DMS79 (cell line): ENCODE measurements at regions not wholly inside any gene's neighbourhood (a gene's known extent, or its start where the extent isn't known, plus 50 kb on each side); places are given as distances from the start of the nearest gene placed in this dataset.
A peak's percentile ranks its signal among the peaks of the same experiment; 100 is the strongest.

ENCODE experiments used
- DNase-seq: peaks from one replicate; lab custom pipeline; 2025; lab: John Stamatoyannopoulos, UW

DNA sequence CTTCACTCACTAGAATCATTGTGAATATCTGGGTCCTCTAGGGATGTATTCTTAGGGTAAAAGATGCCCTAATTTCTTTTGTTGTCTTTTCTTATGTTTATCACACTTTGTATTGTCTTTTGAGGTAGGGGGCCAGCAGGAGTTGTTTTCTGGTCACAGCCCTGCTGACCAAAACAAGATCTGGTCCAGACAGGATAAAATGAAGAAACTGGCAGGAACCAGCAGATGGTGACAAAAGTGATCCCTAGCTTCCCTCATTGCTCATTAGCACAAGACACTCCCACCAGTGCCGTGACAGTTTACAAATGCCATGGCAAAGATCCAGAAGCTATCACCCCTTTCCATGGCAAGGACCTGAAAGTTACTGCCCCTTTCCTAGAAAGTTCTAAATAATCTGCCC is 81.7 kb upstream of the CCDC85A start:
- DNase-seq, result no peak

DNA sequence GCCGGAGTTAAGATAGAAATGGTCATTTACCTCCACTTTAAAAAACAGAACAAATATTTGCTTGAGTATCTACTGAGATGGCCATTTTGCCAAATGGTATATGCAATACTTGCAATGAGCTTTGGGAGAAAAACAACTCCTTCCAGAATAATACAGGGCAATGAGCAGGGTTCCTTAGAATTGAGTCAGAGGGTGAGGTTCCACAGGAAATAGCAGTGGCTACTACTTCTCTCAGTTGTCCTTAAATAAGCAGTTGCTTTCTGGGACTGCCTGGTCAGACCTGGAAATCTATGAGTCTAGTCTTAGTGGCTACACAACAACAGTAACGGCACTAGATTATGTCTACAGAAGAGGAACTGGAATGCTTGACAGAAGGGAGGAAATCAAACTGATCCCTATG is 80.9 kb upstream of the CCDC85A start:
- no peak for DNase-seq

DNA sequence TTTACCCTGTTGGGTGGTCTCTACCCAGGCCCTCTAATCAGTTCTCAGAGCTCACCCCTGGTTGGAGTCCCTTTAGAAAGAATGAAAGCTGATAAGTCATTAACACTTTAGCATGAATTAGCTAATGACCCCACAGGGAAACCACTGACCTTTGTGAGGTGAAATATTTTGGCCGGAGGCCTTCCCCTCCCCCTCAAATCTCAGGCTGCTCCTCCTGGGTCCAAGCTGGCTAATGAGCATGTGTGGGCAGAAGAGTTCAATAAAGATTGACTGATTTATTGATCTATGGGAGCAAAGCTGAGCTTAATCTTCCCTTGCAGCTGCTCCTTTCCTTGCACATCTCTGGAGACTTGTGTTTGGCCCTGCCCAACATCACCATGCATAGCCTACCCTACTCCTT is 78.8 kb upstream of the CCDC85A start:
- DNase-seq, result no peak

DNA sequence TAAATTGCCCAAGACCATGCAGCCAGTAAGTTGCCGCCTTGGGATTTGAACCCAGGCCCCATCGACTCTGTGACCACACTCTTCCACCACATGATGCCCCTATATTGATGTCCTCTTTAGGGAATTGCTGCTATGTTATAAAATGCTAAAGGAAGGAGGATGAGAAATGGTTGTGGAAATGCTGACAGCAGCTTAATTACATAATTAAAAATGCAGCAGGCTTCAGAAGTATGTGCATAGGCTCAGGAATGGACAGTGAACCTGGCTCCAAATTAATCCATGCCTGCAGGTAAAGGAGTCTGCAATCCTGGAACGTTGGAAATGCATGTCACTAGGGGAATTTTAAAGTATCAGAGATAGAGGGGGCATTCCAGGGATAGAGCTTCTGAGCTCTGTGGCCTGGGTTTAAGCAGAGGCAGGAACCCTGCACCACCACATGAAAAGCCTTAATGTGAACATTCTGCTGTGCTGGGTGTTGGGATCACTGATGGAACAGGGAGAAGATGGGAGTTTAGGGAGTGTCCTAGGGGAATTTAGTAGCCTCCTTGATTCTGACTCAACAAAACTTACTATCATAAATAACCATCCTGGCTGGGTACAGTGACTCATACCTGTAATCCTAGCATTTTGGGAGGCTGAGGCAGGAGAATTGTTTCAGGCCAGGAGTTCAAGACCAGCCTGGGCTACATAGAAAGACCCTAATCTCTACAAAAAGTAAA is 76.1 kb upstream of the CCDC85A start:
- no peak for DNase-seq

DNA sequence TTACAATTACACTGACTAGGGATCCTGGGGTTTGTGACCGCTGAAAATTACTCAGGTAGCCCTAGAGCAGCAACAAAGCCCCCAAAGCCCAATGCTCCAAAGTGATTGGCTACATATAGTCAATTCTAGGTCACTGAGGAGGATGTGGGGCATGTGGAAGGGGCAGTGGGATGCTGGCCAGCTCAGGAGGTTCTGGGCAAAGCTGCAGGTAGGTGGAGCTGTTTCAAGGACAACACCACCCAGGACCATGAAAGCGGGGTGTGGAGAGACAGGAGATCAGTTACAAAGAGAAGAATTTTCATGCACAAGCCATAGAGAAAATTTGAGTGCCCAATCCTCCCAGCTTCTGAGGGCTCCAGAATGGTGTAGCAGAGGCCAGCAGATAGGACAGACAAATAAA is 75.0 kb upstream of the CCDC85A start:
- DNase-seq, result no peak

- no peak for DNase-seq
Observed at GRCh38 chr2:56109994-56110393, 73.8 kb upstream of the CCDC85A start.

GRCh38 chr2:56113382-56113975 is 70.3 kb upstream of the CCDC85A start:
- no peak for DNase-seq

GRCh38 chr2:56117764-56118163 is 66.0 kb upstream of the CCDC85A start:
- no peak for DNase-seq

DNA sequence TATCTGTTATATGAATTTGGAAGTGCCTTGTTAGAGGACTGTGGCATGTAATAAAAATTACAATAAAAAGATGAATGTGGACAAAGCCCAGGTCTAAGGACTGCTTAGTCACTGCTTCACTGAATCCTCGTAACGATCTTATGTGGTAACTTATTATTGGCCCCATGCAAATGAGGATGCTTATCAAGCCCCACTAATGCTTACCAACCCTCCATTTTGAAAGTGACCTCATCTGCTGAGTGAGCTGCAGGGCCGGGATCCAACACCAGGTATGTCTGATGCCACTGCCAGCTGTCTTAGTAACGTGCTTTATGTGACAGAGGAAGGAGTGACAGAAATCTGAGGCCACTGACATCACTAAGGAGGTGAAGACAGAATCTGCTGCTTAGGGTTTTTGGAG is 65.3 kb upstream of the CCDC85A start:
- DNase-seq, result no peak

DNA sequence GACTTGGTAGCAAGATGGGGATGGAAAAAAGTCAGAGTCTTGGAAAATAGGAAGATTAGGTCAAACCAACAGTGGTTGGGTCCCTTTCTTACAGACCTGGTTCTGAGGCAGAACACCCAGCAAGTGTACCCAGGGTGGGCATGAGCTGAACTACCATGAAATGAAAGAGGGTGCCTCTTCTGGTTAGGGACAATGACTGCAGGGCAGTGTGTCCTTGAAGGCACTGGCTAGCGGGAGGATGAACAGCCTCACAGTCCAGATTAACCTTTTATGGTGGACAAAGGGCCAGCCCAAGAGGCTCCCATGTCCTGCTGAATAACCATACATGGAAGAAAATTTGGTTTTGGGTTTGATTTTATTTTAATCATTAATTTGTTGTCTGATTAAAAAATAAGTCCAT is 61.8 kb upstream of the CCDC85A start:
- DNase-seq, result no peak

GRCh38 chr2:56123538-56123937 is 60.3 kb upstream of the CCDC85A start:
- DNase-seq, result no peak

- no peak for DNase-seq
Observed at GRCh38 chr2:56127010-56127409, 56.8 kb upstream of the CCDC85A start.

DNA sequence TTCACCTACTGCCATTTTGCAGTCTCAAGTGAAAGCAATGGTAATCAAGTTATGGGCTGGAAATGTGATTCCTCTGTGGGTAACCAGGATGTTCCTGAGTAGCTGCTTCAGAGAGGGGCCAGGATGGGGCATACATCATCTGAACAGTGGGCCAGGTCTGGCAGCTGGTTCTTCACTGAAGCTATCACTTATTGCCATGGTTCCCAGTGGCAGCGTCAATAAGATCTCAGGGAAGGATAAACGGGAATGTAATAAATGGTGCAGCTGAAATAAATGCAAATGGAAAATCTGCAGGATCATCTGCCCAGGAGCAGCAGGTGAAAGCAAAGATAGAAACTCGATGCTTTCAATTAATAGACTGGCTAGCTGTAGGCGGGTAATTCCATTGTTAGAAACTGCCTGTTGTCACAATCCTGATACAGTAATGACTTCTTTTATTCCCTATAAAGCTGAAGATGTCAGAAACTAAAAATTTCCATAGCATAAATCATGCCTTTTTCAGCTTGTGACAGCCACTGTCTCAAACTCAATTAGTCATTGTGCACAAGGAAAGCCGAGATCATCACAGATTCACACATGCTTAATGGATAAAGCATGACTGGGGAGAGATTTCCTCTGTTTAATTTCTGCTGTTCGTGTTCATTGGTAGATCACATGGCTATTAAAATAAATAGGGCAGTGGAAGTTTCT is 56.2 kb upstream of the CCDC85A start:
- DNase-seq, result no peak

DNA sequence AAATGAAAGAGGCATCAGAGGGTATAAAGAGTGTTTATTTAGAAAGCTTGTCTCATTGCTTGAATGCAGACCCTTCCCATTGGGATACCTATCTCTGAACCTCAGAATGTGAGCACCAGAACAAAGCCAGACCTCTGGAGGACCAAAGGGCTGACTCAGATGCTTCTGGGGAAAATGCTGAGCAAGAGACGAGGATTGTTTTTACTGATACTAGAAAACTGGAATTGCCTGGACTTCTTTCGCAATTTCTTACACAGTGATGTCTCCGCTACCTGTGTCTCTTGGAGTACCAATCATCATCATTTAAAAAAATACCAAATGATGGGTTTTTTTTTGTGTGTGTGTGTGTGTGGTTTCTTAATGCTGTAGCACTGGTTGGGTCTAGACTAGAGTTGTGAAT is 55.6 kb upstream of the CCDC85A start:
- DNase-seq, result no peak

GRCh38 chr2:56130463-56131070 is 53.2 kb upstream of the CCDC85A start:
- DNase-seq, result no peak

DNA sequence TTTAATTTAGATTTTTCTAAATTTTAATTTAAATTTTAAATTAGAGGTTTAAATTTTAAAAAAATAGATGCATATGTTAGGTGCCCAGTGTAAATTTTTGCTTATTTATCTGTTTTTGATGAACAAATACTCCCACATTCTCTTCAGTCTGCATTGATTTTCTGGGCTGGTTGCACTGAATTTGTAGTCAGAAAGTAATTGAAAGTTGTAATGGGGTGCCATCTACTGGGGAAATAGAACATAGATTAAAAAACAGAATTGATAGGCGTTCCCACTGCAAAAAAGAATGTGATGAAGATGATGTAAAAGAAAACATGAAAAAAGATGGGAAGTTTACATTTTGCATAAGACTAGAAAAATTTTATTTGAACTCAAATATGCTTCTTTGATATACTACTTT is 51.7 kb upstream of the CCDC85A start:
- DNase-seq, result peak; percentile 16

GRCh38 chr2:56133441-56133840 is 50.3 kb upstream of the CCDC85A start:
- DNase-seq, result no peak

DNA sequence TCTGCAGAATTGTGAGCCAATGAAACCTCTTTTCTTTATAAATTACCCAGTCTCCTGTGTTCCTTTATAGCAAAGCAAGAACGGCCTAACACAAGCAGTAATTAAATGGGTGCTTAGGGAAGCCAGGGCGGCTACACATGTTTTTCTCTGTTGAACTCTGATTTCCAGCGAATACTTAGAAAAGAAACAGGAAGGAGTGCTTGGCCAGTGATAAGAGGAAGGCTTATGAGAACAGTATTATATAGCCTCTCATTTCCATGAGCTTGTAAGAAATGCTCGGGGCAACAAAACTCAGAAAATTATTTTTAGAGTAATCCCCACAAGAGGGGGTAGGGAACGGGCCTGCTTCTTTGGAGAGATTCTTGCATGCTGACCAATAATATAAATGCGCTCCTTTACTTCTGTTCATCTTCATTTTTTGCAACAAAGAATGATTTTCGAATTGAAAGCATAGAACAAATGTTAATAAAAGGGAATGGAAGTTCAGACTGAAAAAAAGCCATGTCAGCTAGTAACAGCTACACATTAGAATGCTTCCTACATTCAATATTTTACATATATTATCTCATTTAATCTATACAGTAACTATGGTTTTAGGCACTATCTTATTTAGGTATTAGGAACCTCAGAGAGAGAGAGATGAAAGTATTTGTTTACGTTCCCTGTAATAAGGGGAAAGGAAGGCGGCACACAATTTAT is 49.7 kb upstream of the CCDC85A start:
- no peak for DNase-seq
